ENCODE measurements at regions not wholly inside any gene's neighbourhood (a gene's known extent, or its start where the extent isn't known, plus 50 kb on each side); places are given as distances from the start of the nearest gene placed in this dataset.

GRCh38 chr13:90084684-90085290 lies 1262.7 kb upstream of the MIR17HG start:
- DNase-seq (ENCODE audit: low spot score), result no peak

- DNase-seq (ENCODE audit: low spot score), result no peak
These were observed 1258.4 kb upstream of the MIR17HG start for GRCh38 chr13:90089051-90089450.

GRCh38 chr13:90091611-90092010 lies 1255.9 kb upstream of the MIR17HG start:
- DNase-seq (ENCODE audit: low spot score), result no peak

GRCh38 chr13:90094357-90094756 lies 1253.1 kb upstream of the MIR17HG start:
- no peak for DNase-seq (ENCODE audit: low spot score)

GRCh38 chr13:90098577-90098976 lies 1248.9 kb upstream of the MIR17HG start:
- no peak for DNase-seq (ENCODE audit: low spot score)

- no peak for DNase-seq (ENCODE audit: low spot score)
These were observed 1247.6 kb upstream of the MIR17HG start for GRCh38 chr13:90099847-90100246.

GRCh38 chr13:90103099-90103784 lies 1244.2 kb upstream of the MIR17HG start:
- DNase-seq (ENCODE audit: low spot score), result no peak

GRCh38 chr13:90104764-90105163 lies 1242.7 kb upstream of the MIR17HG start:
- no peak for DNase-seq (ENCODE audit: low spot score)

- DNase-seq (ENCODE audit: low spot score), result no peak
These were observed 1242.2 kb upstream of the MIR17HG start for GRCh38 chr13:90105276-90105675.

GRCh38 chr13:90105849-90106496 lies 1241.5 kb upstream of the MIR17HG start:
- DNase-seq (ENCODE audit: low spot score), result no peak

- DNase-seq (ENCODE audit: low spot score), result no peak
These were observed 1239.8 kb upstream of the MIR17HG start for GRCh38 chr13:90107661-90108060.

GRCh38 chr13:90108547-90108946 lies 1238.9 kb upstream of the MIR17HG start:
- no peak for DNase-seq (ENCODE audit: low spot score)

- no peak for DNase-seq (ENCODE audit: low spot score)
These were observed 1231.4 kb upstream of the MIR17HG start for GRCh38 chr13:90116121-90116520.

GRCh38 chr13:90118467-90119071 lies 1228.9 kb upstream of the MIR17HG start:
- no peak for DNase-seq (ENCODE audit: low spot score)

- no peak for DNase-seq (ENCODE audit: low spot score)
These were observed 1227.5 kb upstream of the MIR17HG start for GRCh38 chr13:90120026-90120425.

- no peak for DNase-seq (ENCODE audit: low spot score)
These were observed 1225.7 kb upstream of the MIR17HG start for GRCh38 chr13:90121784-90122183.

- DNase-seq (ENCODE audit: low spot score), result no peak
These were observed 1225.0 kb upstream of the MIR17HG start for GRCh38 chr13:90122531-90122930.

GRCh38 chr13:90135558-90135957 lies 1211.9 kb upstream of the MIR17HG start:
- no peak for DNase-seq (ENCODE audit: low spot score)

GRCh38 chr13:90142251-90142650 lies 1205.2 kb upstream of the MIR17HG start:
- no peak for DNase-seq (ENCODE audit: low spot score)

GRCh38 chr13:90154311-90154960 lies 1193.1 kb upstream of the MIR17HG start:
- DNase-seq (ENCODE audit: low spot score), result no peak

GRCh38 chr13:90156390-90156789 lies 1191.1 kb upstream of the MIR17HG start:
- DNase-seq (ENCODE audit: low spot score), result no peak

GRCh38 chr13:90168953-90169352 lies 1178.5 kb upstream of the MIR17HG start:
- no peak for DNase-seq (ENCODE audit: low spot score)
